WTC11 (cell line): ENCODE measurements at regions not wholly inside any gene's neighbourhood (a gene's known extent, or its start where the extent isn't known, plus 50 kb on each side); places are given as distances from the start of the nearest gene placed in this dataset.

Experiments
- ATAC-seq: fragments of 200-7000 bp; cut with Tn5 transposase; 2 replicates; pipeline ENCODE4 v1.10.0; 2021; ENCODE audit warnings: mild to moderate bottlenecking, moderate library complexity
- CTCF ChIA-PET: fragments of 300-600 bp; sonication (Branson Sonifier 250); formaldehyde crosslinking; loops from one replicate; lab custom pipeline; 2021; ENCODE audit warnings: antibody characterized with exemption; lab: Charles Lee
- POLR2A ChIA-PET: fragments of 350-600 bp; sonication (Branson Sonifier 250); formaldehyde crosslinking; loops from one replicate; lab custom pipeline; 2021; ENCODE audit warnings: antibody characterized with exemption; lab: Charles Lee
- DNase-seq: peaks from one replicate; pipeline ENCODE4 v3.0.0; 2021; ENCODE audit warnings: low spot score
- H3K27ac Mint-ChIP-seq: 2 replicates; pipeline ENCODE4 v1.8.0; 2021; ENCODE audit warnings: mixed read lengths
- H3K27me3 Mint-ChIP-seq: 2 replicates; pipeline ENCODE4 v1.8.0; 2021; ENCODE audit warnings: low read depth, mild to moderate bottlenecking, moderate library complexity, mixed read lengths
- H3K36me3 Mint-ChIP-seq: 2 replicates; pipeline ENCODE4 v1.8.0; 2021; ENCODE audit warnings: mixed read lengths
- H3K4me1 Mint-ChIP-seq: 2 replicates; pipeline ENCODE4 v1.8.0; 2022; ENCODE audit warnings: mixed read lengths
- H3K4me3 Mint-ChIP-seq: 2 replicates; pipeline ENCODE4 v1.8.0; 2021; ENCODE audit warnings: mild to moderate bottlenecking, moderate library complexity, mixed read lengths
- H3K9me3 Mint-ChIP-seq: 2 replicates; pipeline ENCODE4 v1.8.0; 2021; ENCODE audit warnings: mixed read lengths
- AR ChIP-seq: fragments of 250-450 bp; sonication (Bioruptor Pico); IDR thresholded peaks from 2 replicates; pipeline ENCODE4 v1.9.0; 2021; ENCODE audit warnings: mild to moderate bottlenecking
- E2F4 ChIP-seq: sonication (generic); formaldehyde crosslinking; IDR thresholded peaks from 2 replicates; pipeline ENCODE4 v1.8.1; 2022; ENCODE audit warnings: low read depth, mild to moderate bottlenecking, moderate library complexity, missing genetic modification reagents, borderline replicate concordance
- E2F5 ChIP-seq: sonication (generic); formaldehyde crosslinking; IDR thresholded peaks from 2 replicates; pipeline ENCODE4 v1.8.1; 2022; ENCODE audit warnings: mild to moderate bottlenecking, moderate library complexity, missing genetic modification reagents
- FOXK1 ChIP-seq: sonication (generic); formaldehyde crosslinking; IDR thresholded peaks from 2 replicates; pipeline ENCODE4 v1.8.0; 2022; ENCODE audit warnings: mild to moderate bottlenecking, moderate library complexity, missing genetic modification reagents
- GABPB1 ChIP-seq: sonication (generic); formaldehyde crosslinking; IDR thresholded peaks from 2 replicates; pipeline ENCODE4 v1.8.1; 2023; ENCODE audit warnings: mild to moderate bottlenecking, missing genetic modification reagents
- HMGA2 ChIP-seq: fragments of 250-450 bp; sonication (Bioruptor Pico); IDR thresholded peaks from 2 replicates; pipeline ENCODE4 v1.4.0; 2021; ENCODE audit warnings: mild to moderate bottlenecking, moderate library complexity
- HMGXB4 ChIP-seq: sonication (generic); formaldehyde crosslinking; IDR thresholded peaks from 2 replicates; pipeline ENCODE4 v1.8.1; 2023; ENCODE audit warnings: mild to moderate bottlenecking, moderate library complexity, missing genetic modification reagents
- MAX ChIP-seq: sonication (generic); formaldehyde crosslinking; IDR thresholded peaks from 2 replicates; pipeline ENCODE4 v1.8.0; 2022; ENCODE audit warnings: mild to moderate bottlenecking, missing genetic modification reagents
- MLX ChIP-seq: sonication (generic); formaldehyde crosslinking; IDR thresholded peaks from 2 replicates; pipeline ENCODE4 v1.8.1; 2023; ENCODE audit warnings: mild to moderate bottlenecking, missing genetic modification reagents, moderate library complexity
- NR2C2 ChIP-seq: sonication (generic); formaldehyde crosslinking; IDR thresholded peaks from 2 replicates; pipeline ENCODE4 v1.8.0; 2022; ENCODE audit warnings: mild to moderate bottlenecking, missing genetic modification reagents
- OVOL2 ChIP-seq: fragments of 250-450 bp; sonication (Bioruptor Pico); IDR thresholded peaks from 2 replicates; pipeline ENCODE4 v1.9.0; 2021; ENCODE audit warnings: mild to moderate bottlenecking, borderline replicate concordance
- PRDM15 ChIP-seq: sonication (generic); formaldehyde crosslinking; IDR thresholded peaks from 2 replicates; pipeline ENCODE4 v1.8.0; 2022; ENCODE audit warnings: missing genetic modification reagents
- SOX15 ChIP-seq: fragments of 250-450 bp; sonication (Bioruptor Pico); IDR thresholded peaks from 2 replicates; pipeline ENCODE4 v1.9.0; 2021; ENCODE audit warnings: mild to moderate bottlenecking
- TCF7 ChIP-seq: sonication (generic); formaldehyde crosslinking; IDR thresholded peaks from 2 replicates; pipeline ENCODE4 v1.8.0; 2022; ENCODE audit warnings: mild to moderate bottlenecking, low read depth, missing genetic modification reagents, moderate library complexity
- USF2 ChIP-seq: sonication (generic); formaldehyde crosslinking; IDR thresholded peaks from 2 replicates; pipeline ENCODE4 v1.8.1; 2023; ENCODE audit warnings: mild to moderate bottlenecking, missing genetic modification reagents, moderate library complexity
- ZNF138 ChIP-seq: sonication (generic); formaldehyde crosslinking; conservative IDR thresholded peaks from 2 replicates; pipeline ENCODE4 v1.8.1; 2022; ENCODE audit warnings: mild to moderate bottlenecking, moderate library complexity, missing genetic modification reagents
- ZNF263 ChIP-seq: sonication (generic); formaldehyde crosslinking; IDR thresholded peaks from 2 replicates; pipeline ENCODE4 v1.8.1; 2022; ENCODE audit warnings: low read depth, mild to moderate bottlenecking, moderate library complexity, missing genetic modification reagents
- ZNF317 ChIP-seq: sonication (generic); formaldehyde crosslinking; IDR thresholded peaks from 2 replicates; pipeline ENCODE4 v1.8.1; 2023; ENCODE audit warnings: low read depth, mild to moderate bottlenecking, moderate library complexity, missing genetic modification reagents, borderline replicate concordance
- ZNF512 ChIP-seq: sonication (generic); formaldehyde crosslinking; IDR thresholded peaks from 2 replicates; pipeline ENCODE4 v1.8.1; 2022; ENCODE audit warnings: missing genetic modification reagents, borderline replicate concordance

- no peak for TF ChIP-seq OVOL2 (CRISPR knock-in tag)
- TF ChIP-seq HMGA2 (CRISPR knock-in tag): no peak
- no peak for TF ChIP-seq FOXK1 (CRISPR knock-in tag)
- no peak for TF ChIP-seq HMGXB4 (CRISPR knock-in tag)
- TF ChIP-seq MLX (CRISPR knock-in tag): no peak
- no peak for TF ChIP-seq USF2
- TF ChIP-seq GABPB1 (CRISPR knock-in tag): no peak
- no peak for TF ChIP-seq MAX (CRISPR knock-in tag)
- no peaks in the 10 kb centered on the region for H3K27me3 Mint-ChIP-seq
- POLR2A ChIA-PET: no interaction called here
- CTCF ChIA-PET: no interaction called here
- H3K4me1 Mint-ChIP-seq: no peaks in the 10 kb centered on the region
- H3K27ac Mint-ChIP-seq: no peak overlapping the region
- H3K4me3 Mint-ChIP-seq: no peak overlapping the region
- H3K36me3 Mint-ChIP-seq: no peaks in the 10 kb centered on the region
- DNase-seq: no peak
- no peaks in the 10 kb centered on the region for H3K9me3 Mint-ChIP-seq
- no peak for ATAC-seq
These were observed 61.0 kb upstream of the PTHLH start for GRCh38 chr12:28033538-28033915.

- Mint-ChIP-seq H3K27ac (no peak overlapping the region), H3K4me1 (no peaks in the 10 kb centered on the region), H3K27me3 (no peaks in the 10 kb centered on the region), H3K36me3 (no peaks in the 10 kb centered on the region), H3K9me3 (no peaks in the 10 kb centered on the region), H3K4me3 (no peak overlapping the region)
- no peak for ATAC-seq
- CTCF ChIA-PET: no interaction called here
- TF ChIP-seq TCF7 (CRISPR knock-in tag) (no peak), ZNF138 (CRISPR knock-in tag) (no peak), ZNF263 (no peak)
- POLR2A ChIA-PET: no interaction called here
- DNase-seq: no peak
These were observed 61.7 kb upstream of the PTHLH start for GRCh38 chr12:28034271-28034670.

GRCh38 chr12:28035500-28035899 lies 63.0 kb upstream of the PTHLH start:
- CTCF ChIA-PET: no interaction called here
- Mint-ChIP-seq H3K27ac (no peak overlapping the region), H3K27me3 (no peaks in the 10 kb centered on the region), H3K4me3 (no peak overlapping the region), H3K36me3 (no peaks in the 10 kb centered on the region), H3K9me3 (no peaks in the 10 kb centered on the region), H3K4me1 (no peaks in the 10 kb centered on the region)
- DNase-seq (no peak), ATAC-seq (no peak)
- POLR2A ChIA-PET: no interaction called here
- TF ChIP-seq ZNF317 (CRISPR knock-in tag) (no peak), E2F5 (no peak), SOX15 (no peak), PRDM15 (CRISPR knock-in tag) (no peak), ZNF512 (CRISPR knock-in tag) (no peak), AR (CRISPR knock-in tag) (no peak), E2F4 (CRISPR knock-in tag) (no peak), NR2C2 (CRISPR knock-in tag) (no peak)
